K562 (cell line): ENCODE measurements at regions not wholly inside any gene's neighbourhood (a gene's known extent, or its start where the extent isn't known, plus 50 kb on each side); places are given as distances from the start of the nearest gene placed in this dataset.

Source experiments
- CCNT2 ChIP-seq: IDR thresholded peaks from 2 replicates; pipeline ENCODE4 v1.6.1; 2011; ENCODE audit warnings: borderline replicate concordance, low read depth, mild to moderate bottlenecking, moderate library complexity, mixed read lengths, low read length; ENCODE audit not compliant: insufficient read length; ENCODE audit errors: extremely low read depth
- EHMT2 ChIP-seq: fragments of 450-650 bp; IDR thresholded peaks from 2 replicates; pipeline ENCODE4 v1.6.1; 2018; ENCODE audit warnings: antibody characterized with exemption
- HDAC6 ChIP-seq: IDR thresholded peaks from 2 replicates; pipeline ENCODE4 v1.6.1; 2012; ENCODE audit warnings: low read depth, mild to moderate bottlenecking, control low read depth, inconsistent platforms, low read length, moderate library complexity
- TGIF2 ChIP-seq: sonication (generic); formaldehyde crosslinking; IDR thresholded peaks from 2 replicates; pipeline ENCODE4 v1.8.1; 2022; ENCODE audit warnings: mild to moderate bottlenecking, missing genetic modification reagents, moderate library complexity
- ZBTB11 ChIP-seq, 3 experiments: fragments of 200-800 bp in 1 of 3; fragments of 250-450 bp in 1 of 3; fragments of 450-650 bp in 1 of 3; sonication (Bioruptor Pico) in 1 of 3; sonication (Bioruptor generic) in 1 of 3; formaldehyde crosslinking in 1 of 3; IDR thresholded peaks; 2 replicates each; pipeline versions ENCODE4 v1.6.1 to v1.8.0; 2016 to 2022; ENCODE audit warnings: mild to moderate bottlenecking in 2 of 3, missing genetic modification characterization in 2 of 3, missing compliant biosample characterization in 1 of 3, moderate library complexity in 1 of 3
- ZBTB8A ChIP-seq: fragments of 450-650 bp; IDR thresholded peaks from 2 replicates; pipeline ENCODE4 v1.6.1; 2018; ENCODE audit warnings: mild to moderate bottlenecking, moderate library complexity; ENCODE audit not compliant: partially characterized antibody
- ZEB2 ChIP-seq: fragments of 450-650 bp; IDR thresholded peaks from 2 replicates; pipeline ENCODE4 v1.6.1; 2016
- ZNF280A ChIP-seq: fragments of 450-650 bp; IDR thresholded peaks from 2 replicates; pipeline ENCODE4 v1.6.1; 2018; ENCODE audit warnings: mild to moderate bottlenecking, low read depth; ENCODE audit not compliant: partially characterized antibody
- ZNF280B ChIP-seq: fragments of 250-450 bp; sonication (Bioruptor Pico); IDR thresholded peaks from 2 replicates; pipeline ENCODE4 v1.5.1; 2021; ENCODE audit warnings: mild to moderate bottlenecking
- TF ChIP-seq, protein P1 (sequence below): fragments of 250-450 bp; sonication (Bioruptor Pico); IDR thresholded peaks from 2 replicates; pipeline ENCODE4 v1.5.0; 2021; ENCODE audit warnings: mild to moderate bottlenecking, moderate library complexity
- TF ChIP-seq, protein P2 (sequence below), 2 experiments: IDR thresholded peaks; 2 replicates each; pipeline ENCODE4 v1.6.1; 2011; ENCODE audit warnings: borderline replicate concordance in 1 of 2, control low read depth in 1 of 2, low read depth in 1 of 2, low read length in 1 of 2, mild to moderate bottlenecking in 1 of 2, mixed read lengths in 1 of 2, moderate library complexity in 1 of 2; ENCODE audit not compliant: insufficient read depth in 1 of 2, insufficient read length in 1 of 2, poor library complexity in 1 of 2, severe bottlenecking in 1 of 2; ENCODE audit errors: extremely low read depth in 1 of 2

GRCh38 chr7:130856866-130857265 is 122.9 kb upstream of the KLF14 start (continued):
- TF ChIP-seq ZBTB11 (CRISPR knock-in tag; IDR thresholded peaks at IDR 0.05) = no peak
- no peak for TF ChIP-seq HDAC6
- TF ChIP-seq, protein P1, sequence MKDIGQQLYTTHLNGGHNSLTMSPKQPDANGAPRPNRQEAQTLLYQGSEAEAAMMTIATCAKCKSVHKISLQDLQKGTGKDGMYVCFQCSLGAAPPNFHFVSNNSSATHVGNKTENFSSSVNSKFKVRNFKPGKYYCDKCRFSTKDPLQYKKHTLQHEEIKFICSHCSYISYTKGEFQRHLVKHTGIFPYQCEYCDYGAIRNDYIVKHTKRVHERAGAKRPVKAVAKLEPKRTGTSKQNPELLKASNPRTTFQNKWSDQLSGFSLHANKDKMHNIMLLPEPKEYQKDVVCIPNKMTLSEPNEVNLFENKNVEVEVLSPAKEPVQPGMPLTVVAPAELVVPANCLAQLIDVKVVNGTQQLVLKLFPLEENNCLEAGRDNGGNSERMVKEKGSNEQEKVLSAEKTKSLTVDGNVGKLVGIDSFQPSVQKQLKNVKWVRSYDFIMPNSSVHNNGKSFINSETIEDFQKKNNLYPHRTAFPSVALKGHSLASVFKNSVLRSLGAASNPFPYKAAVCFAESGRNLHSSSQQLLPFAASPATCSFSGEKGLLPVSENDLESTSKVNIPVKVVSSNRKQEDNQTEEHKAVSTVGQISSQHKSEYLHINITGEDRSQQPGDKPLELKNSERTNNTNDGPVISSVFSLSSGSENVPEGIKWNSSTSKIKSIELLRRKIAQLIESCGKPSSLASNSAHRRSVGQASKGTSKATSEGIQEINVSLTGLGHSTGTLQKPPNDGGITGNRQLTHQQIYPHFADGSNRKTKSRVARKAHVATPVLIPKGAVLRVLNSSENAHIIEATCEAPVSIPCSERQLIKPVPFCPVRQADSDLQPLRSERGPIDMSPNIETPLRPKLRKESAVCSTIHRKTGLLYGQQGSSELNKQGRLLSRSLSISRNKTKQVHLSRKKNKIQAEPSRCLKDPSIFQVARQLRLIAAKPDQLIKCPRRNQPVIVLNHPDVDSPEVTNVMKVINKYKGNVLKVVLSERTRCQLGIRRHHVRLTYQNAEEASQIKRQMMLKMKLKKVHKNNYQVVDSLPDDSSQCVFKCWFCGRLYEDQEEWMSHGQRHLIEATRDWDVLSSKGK (CRISPR knock-in tag) = no peak
- peak; percentile 94 for TF ChIP-seq ZNF280A
- no peak for TF ChIP-seq ZBTB8A
- TF ChIP-seq EHMT2 = no peak
- no peak for TF ChIP-seq CCNT2
- TF ChIP-seq ZNF280B (CRISPR knock-in tag) = peak; percentile 95
- peak; percentile 80 for TF ChIP-seq ZEB2
- TF ChIP-seq, protein P2, sequence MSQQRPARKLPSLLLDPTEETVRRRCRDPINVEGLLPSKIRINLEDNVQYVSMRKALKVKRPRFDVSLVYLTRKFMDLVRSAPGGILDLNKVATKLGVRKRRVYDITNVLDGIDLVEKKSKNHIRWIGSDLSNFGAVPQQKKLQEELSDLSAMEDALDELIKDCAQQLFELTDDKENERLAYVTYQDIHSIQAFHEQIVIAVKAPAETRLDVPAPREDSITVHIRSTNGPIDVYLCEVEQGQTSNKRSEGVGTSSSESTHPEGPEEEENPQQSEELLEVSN (IDR thresholded peaks at IDR 0.05; ENCODE audit: borderline replicate concordance in 1 of 2, extremely low read depth in 1 of 2, insufficient read depth in 1 of 2, insufficient read length in 1 of 2, low read depth in 1 of 2, low read length in 1 of 2, poor library complexity in 1 of 2, severe bottlenecking in 1 of 2) = no peak
- TF ChIP-seq TGIF2 (CRISPR knock-in tag) = no peak
